GM23338 (cell line): ENCODE measurements at regions not wholly inside any gene's neighbourhood (a gene's known extent, or its start where the extent isn't known, plus 50 kb on each side); places are given as distances from the start of the nearest gene placed in this dataset.

Experiments
- CREB1 ChIP-seq: fragments of 250-450 bp; sonication (Bioruptor Pico); IDR thresholded peaks from 2 replicates; pipeline ENCODE4 v1.5.0; 2020; ENCODE audit warnings: low read depth, mild to moderate bottlenecking, moderate library complexity
- POLR2AphosphoS5 ChIP-seq: IDR thresholded peaks from 2 replicates; pipeline ENCODE4 v1.6.1; 2016; ENCODE audit warnings: antibody characterized with exemption, low read depth
- ZNF462 ChIP-seq: fragments of 250-450 bp; sonication (Bioruptor Pico); IDR thresholded peaks from 2 replicates; pipeline ENCODE4 v1.5.0; 2020; ENCODE audit warnings: mild to moderate bottlenecking, moderate library complexity
- TF ChIP-seq, protein P1 (sequence below), 2 experiments: fragments of 200-600 bp in 1 of 2; sonication (generic) in 1 of 2; conservative IDR thresholded peaks; 2 replicates each; pipeline versions ENCODE4 v1.5.1 to v1.6.1; 2016 to 2017; ENCODE audit warnings: antibody characterized with exemption in 2 of 2, low read depth in 2 of 2, mild to moderate bottlenecking in 2 of 2, moderate library complexity in 1 of 2

GRCh38 chr12:115204957-115205754 lies 521.2 kb upstream of the TBX3 start:
- TF ChIP-seq CREB1 (CRISPR knock-in tag), result no peak
- no peak for TF ChIP-seq POLR2AphosphoS5
- TF ChIP-seq, protein P1, sequence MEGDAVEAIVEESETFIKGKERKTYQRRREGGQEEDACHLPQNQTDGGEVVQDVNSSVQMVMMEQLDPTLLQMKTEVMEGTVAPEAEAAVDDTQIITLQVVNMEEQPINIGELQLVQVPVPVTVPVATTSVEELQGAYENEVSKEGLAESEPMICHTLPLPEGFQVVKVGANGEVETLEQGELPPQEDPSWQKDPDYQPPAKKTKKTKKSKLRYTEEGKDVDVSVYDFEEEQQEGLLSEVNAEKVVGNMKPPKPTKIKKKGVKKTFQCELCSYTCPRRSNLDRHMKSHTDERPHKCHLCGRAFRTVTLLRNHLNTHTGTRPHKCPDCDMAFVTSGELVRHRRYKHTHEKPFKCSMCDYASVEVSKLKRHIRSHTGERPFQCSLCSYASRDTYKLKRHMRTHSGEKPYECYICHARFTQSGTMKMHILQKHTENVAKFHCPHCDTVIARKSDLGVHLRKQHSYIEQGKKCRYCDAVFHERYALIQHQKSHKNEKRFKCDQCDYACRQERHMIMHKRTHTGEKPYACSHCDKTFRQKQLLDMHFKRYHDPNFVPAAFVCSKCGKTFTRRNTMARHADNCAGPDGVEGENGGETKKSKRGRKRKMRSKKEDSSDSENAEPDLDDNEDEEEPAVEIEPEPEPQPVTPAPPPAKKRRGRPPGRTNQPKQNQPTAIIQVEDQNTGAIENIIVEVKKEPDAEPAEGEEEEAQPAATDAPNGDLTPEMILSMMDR (conservative IDR thresholded peaks at IDR 0.05; ENCODE audit: low read depth in 2 of 2), result no peak
- TF ChIP-seq ZNF462 (CRISPR knock-in tag), result no peak
